ENCODE measurements at regions not wholly inside any gene's neighbourhood (a gene's known extent, or its start where the extent isn't known, plus 50 kb on each side); places are given as distances from the start of the nearest gene placed in this dataset.

GRCh38 chr2:12795851-12796250 is 79.1 kb downstream of the TRIB2 start:
- ATAC-seq (ENCODE audit: poor library complexity) (no peak), DNase-seq (no peak)
- intact Hi-C loops (cut with DNase I): no loop called here

GRCh38 chr2:12796657-12797056 is 79.9 kb downstream of the TRIB2 start:
- ATAC-seq (ENCODE audit: poor library complexity) (peak; percentile 92), DNase-seq (peak; percentile 76)
- intact Hi-C loops (cut with DNase I): no loop called here

DNA sequence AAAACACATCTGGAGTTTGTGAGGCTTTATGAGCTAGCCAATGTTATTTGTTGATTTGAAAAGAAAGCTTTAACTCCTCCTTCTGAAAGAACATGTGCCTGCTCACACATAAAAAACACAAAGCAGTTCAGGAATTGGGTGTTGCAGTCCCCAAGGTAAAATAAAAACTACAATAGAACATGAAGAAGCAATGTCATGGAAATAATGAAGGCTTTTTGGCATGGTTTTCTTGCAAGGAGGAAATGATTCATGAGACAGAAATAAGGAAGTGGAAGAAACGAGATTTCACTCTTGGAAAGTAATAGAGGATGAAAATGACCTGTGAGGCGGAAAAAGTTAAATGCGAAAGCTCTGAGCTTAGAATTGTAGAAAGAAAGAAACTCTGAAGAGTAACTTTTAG is 81.1 kb downstream of the TRIB2 start:
- ATAC-seq (ENCODE audit: poor library complexity): peak; percentile 38

DNA sequence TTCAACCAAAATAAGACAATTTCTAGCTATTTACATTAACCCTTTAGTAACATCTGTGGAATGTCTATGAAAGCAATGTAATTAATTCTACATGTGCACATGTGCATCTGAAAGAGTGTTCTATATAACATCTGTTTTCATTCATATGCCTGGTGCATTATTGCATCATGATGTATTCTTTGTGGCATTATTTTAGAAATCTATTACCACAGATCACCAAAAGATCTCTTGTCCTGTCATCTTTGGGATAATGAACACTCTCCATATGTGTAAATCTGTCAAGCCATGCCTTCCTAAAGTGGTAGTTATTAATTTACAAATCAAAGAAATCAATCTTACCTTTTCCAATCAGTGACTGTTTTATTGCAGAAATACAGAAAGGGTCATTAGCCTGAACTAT is 86.9 kb downstream of the TRIB2 start:
- ATAC-seq (ENCODE audit: poor library complexity) (no peak), DNase-seq (no peak)
- intact Hi-C loops (cut with DNase I): no loop called here

More for the DNA sequence above, 81.1 kb downstream of the TRIB2 start:
- intact Hi-C loops (cut with DNase I): no loop called here
- no peak for DNase-seq

- DNase-seq (no peak), ATAC-seq (ENCODE audit: poor library complexity) (no peak)
- intact Hi-C loops (cut with DNase I): no loop called here
Measured at GRCh38 chr2:12804091-12804856, 87.5 kb downstream of the TRIB2 start.

DNA sequence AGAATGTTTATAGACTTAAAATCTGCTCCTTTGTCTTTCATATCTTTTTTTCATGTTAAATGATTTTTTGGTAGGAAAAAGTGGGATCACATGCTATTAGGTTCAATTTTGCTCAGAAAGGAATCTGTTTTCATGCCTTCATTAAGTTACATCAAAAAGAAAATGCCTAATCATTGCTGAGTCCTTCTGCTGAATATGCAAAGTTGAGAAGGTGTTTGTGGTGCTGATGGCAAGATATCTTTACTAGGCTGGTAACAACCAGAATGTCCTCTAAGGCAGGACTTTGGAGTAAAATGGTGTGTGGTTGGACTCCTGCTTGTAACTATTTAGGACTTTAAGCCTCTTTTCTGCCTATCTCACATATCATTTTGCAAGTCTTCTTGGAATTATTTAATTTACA is 88.3 kb downstream of the TRIB2 start:
- intact Hi-C loops (cut with DNase I): loop anchor here (5.0 kb wide), 2 partner anchors 73 to 88 kb away; partner anchors contain the start of gene TRIB2
- DNase-seq (no peak), ATAC-seq (ENCODE audit: poor library complexity) (no peak)

DNA sequence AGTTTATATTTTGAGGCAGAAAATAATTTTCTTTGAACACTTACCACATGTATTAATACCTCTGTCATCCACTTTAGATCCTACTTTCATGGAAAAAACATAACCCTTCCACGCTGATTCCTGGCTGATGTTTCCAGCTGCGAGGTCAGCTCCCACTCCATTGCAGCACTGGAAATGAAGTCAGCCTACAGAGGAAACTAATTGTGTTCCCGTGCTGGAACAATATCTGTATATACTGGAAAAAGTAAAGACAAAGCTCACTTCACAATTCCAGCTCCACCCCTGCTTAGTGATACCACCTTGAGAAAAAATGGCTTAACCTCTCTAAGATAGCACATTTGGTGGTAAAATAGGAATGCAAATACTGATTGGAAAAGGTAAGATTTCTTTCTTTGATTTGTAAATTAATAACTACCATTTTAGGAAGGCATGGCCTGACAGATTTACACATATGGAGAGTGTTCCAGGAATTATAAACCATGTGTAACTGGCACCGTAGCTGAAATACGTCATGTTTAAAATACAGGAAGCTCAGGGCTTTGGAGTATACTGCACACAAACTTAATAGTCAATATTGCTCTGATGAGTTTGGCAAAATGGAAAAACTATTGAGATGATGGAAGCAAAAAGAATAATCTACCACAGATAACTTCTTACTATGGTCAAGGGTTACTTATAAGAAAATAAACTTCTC is 90.0 kb downstream of the TRIB2 start:
- intact Hi-C loops (cut with DNase I): loop anchor here (5.0 kb wide), 2 partner anchors 74 to 89 kb away; partner anchors contain the start of gene TRIB2
- peak; percentile 21 for ATAC-seq (ENCODE audit: poor library complexity)

DNA sequence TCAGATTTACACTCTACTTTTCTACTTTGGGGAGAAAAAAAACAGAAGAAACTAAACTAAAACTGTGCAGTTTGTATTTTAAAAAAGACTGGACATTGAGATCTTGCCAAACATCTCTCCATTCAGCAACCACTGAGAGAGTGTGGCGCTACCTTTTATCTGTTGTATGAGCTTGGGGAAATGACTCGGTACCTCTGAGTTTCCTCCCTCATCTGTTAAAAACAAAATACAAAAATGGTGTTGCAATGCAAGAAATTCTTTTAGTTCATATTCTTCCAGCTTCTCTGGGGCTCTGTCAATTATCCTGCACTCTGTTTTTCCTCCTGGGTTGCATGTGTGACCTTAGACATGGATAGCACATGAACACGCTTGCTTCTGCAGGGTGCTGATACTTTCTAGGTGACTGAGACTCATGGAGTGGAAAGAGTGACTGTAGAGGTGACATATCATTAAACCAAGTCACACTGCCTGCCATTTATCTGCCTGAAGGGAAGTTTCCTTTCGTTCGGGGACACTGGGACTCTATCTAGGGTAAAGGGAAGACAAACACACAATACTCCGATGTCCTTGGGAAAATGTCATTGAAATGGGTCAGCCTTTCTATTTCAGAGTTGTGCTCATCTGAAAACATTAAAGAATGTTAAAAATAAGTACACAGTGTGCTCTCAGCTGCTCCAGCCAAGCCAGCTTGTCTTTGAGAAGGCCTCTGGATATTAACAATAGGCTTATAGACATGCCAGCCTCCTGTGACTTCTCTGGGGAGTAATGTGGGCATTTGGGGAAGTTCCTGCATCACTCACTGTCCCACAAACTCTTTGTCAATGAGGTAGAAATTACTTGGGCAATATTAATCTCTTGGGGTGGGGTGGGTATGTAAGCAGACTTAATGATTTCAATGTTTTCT is 91.4 kb downstream of the TRIB2 start:
- intact Hi-C loops (cut with DNase I): loop anchor here (5.0 kb wide), 2 partner anchors 76 to 91 kb away; partner anchors contain the start of gene TRIB2
- no peak for DNase-seq
- ATAC-seq (ENCODE audit: poor library complexity): peak; percentile 77

More for the DNA sequence above, 90.0 kb downstream of the TRIB2 start:
- no peak for DNase-seq

- intact Hi-C loops (cut with DNase I): loop anchor here (5.0 kb wide), 2 partner anchors 77 to 92 kb away; partner anchors contain the start of gene TRIB2
- DNase-seq (no peak), ATAC-seq (ENCODE audit: poor library complexity) (peak; percentile 7)
Measured at GRCh38 chr2:12809526-12809925, 92.8 kb downstream of the TRIB2 start.

GRCh38 chr2:12811916-12812315 is 95.2 kb downstream of the TRIB2 start:
- intact Hi-C loops (cut with DNase I): no loop called here
- ATAC-seq (ENCODE audit: poor library complexity): no peak

DNA sequence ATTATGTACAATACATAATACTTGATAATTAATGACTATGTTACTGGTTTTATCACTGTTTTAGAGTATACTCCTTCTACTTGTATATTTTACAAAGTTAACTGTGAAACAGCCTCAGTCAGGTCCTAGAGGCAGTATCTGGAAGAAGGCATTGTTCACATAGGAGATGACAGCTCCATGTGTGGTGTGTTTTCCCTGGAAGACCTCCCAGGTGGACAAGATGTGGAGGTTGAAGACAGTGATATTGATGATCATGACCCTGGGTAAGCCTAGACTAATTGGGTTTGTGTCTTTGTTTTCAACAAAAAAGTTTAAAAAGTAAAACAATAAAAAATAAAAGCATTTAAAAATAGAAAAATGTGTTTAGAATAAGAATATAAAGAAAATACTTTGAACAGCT is 96.4 kb downstream of the TRIB2 start:
- DNase-seq (no peak), ATAC-seq (ENCODE audit: poor library complexity) (no peak)
- intact Hi-C loops (cut with DNase I): no loop called here

More at GRCh38 chr2:12811916-12812315, 95.2 kb downstream of the TRIB2 start:
- DNase-seq: no peak

GRCh38 chr2:12816379-12817306 is 99.9 kb downstream of the TRIB2 start:
- DNase-seq (no peak), ATAC-seq (ENCODE audit: poor library complexity) (no peak)
- intact Hi-C loops (cut with DNase I): no loop called here

DNA sequence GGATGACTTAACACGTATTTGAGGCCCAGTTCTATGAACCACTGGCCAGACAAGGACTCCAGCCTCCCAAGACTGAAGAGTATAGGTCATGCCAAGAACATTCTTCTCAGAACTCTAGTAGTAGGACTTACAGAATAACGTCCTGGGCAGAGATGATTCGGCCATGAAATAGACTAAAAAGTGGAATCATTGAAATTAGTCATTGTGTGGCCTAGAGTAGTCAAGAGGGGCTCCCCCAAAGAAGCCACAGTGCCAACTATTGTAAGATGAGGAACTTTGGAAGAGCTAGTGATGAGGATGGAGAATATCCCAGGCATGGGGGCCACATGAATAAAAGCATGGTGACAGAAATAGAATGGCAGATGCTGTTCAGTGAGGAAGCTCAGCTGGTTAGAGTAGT is 101.1 kb downstream of the TRIB2 start:
- ATAC-seq (ENCODE audit: poor library complexity) (no peak), DNase-seq (no peak)
- intact Hi-C loops (cut with DNase I): no loop called here

GRCh38 chr2:12818416-12819102 is 101.8 kb downstream of the TRIB2 start:
- DNase-seq (no peak), ATAC-seq (ENCODE audit: poor library complexity) (peak; percentile 51)
- intact Hi-C loops (cut with DNase I): no loop called here

- ATAC-seq (ENCODE audit: poor library complexity) (peak; percentile 97), DNase-seq (peak; percentile 71)
- intact Hi-C loops (cut with DNase I): no loop called here
Measured at GRCh38 chr2:12819103-12819475, 102.4 kb downstream of the TRIB2 start.

GRCh38 chr2:12819721-12820120 is 103.0 kb downstream of the TRIB2 start:
- intact Hi-C loops (cut with DNase I): loop anchor here (5.0 kb wide), 1 partner anchor 102 kb away; the partner anchor contains the start of gene TRIB2
- DNase-seq: no peak
- no peak for ATAC-seq (ENCODE audit: poor library complexity)

GRCh38 chr2:12821656-12822055 is 104.9 kb downstream of the TRIB2 start:
- ATAC-seq (ENCODE audit: poor library complexity) (no peak), DNase-seq (no peak)
- intact Hi-C loops (cut with DNase I): loop anchor here (5.0 kb wide), 1 partner anchor 104 kb away; the partner anchor contains the start of gene TRIB2
